GM11168 (cell line): ENCODE measurements at regions not wholly inside any gene's neighbourhood (a gene's known extent, or its start where the extent isn't known, plus 50 kb on each side); places are given as distances from the start of the nearest gene placed in this dataset.
"Not testable (repeated sequence)": the region's sequence is repeated elsewhere in the genome, so short reads cannot be mapped to it uniquely, and the experiment has no call there.

ENCODE experiments used
- in situ Hi-C: fragments of 300-500 bp; cut with MboI; formaldehyde crosslinking; loops from one replicate; pipeline ENCODE4 v1.12.0; 2022; ENCODE audit warnings: low sequenced_read_pairs; ENCODE audit not compliant: unreplicated experiment

- in situ Hi-C loops, result no loop called here
These were observed 194.3 kb upstream of the SGO1 start for GRCh38 chr3:20380295-20380694.

GRCh38 chr3:20378315-20378714 lies 192.3 kb upstream of the SGO1 start:
- in situ Hi-C loops, result no loop called here

- in situ Hi-C loops, result no loop called here
These were observed 190.7 kb upstream of the SGO1 start for GRCh38 chr3:20376665-20377217.

GRCh38 chr3:20375302-20375701 lies 189.3 kb upstream of the SGO1 start:
- in situ Hi-C loops, result no loop called here

GRCh38 chr3:20370273-20371063 lies 184.5 kb upstream of the SGO1 start:
- in situ Hi-C loops, result not testable (repeated sequence)

GRCh38 chr3:20361000-20361399 lies 175.0 kb upstream of the SGO1 start:
- in situ Hi-C loops, result no loop called here

GRCh38 chr3:20353286-20353685 lies 167.3 kb upstream of the SGO1 start:
- in situ Hi-C loops, result no loop called here

- in situ Hi-C loops, result no loop called here
These were observed 166.7 kb upstream of the SGO1 start for GRCh38 chr3:20352546-20353179.

GRCh38 chr3:20350449-20350848 lies 164.4 kb upstream of the SGO1 start:
- in situ Hi-C loops, result no loop called here

GRCh38 chr3:20346916-20347315 lies 160.9 kb upstream of the SGO1 start:
- in situ Hi-C loops, result no loop called here

- in situ Hi-C loops, result no loop called here
These were observed 160.4 kb upstream of the SGO1 start for GRCh38 chr3:20346369-20346768.

GRCh38 chr3:20344400-20344959 lies 158.5 kb upstream of the SGO1 start:
- in situ Hi-C loops, result no loop called here

- in situ Hi-C loops, result no loop called here
These were observed 157.8 kb upstream of the SGO1 start for GRCh38 chr3:20343790-20344189.

GRCh38 chr3:20340324-20340928 lies 154.4 kb upstream of the SGO1 start:
- in situ Hi-C loops, result no loop called here

GRCh38 chr3:20336572-20336971 lies 150.6 kb upstream of the SGO1 start:
- in situ Hi-C loops, result no loop called here

GRCh38 chr3:20334842-20335241 lies 148.8 kb upstream of the SGO1 start:
- in situ Hi-C loops, result no loop called here

- in situ Hi-C loops, result no loop called here
These were observed 141.9 kb upstream of the SGO1 start for GRCh38 chr3:20327889-20328288.

- in situ Hi-C loops, result no loop called here
These were observed 140.5 kb upstream of the SGO1 start for GRCh38 chr3:20326541-20326940.

GRCh38 chr3:20325563-20325962 lies 139.6 kb upstream of the SGO1 start:
- in situ Hi-C loops, result no loop called here

- in situ Hi-C loops, result no loop called here
These were observed 138.9 kb upstream of the SGO1 start for GRCh38 chr3:20324664-20325478.
